WTC11 (cell line): ENCODE measurements at regions not wholly inside any gene's neighbourhood (a gene's known extent, or its start where the extent isn't known, plus 50 kb on each side); places are given as distances from the start of the nearest gene placed in this dataset.

Source experiments
- ATAC-seq: fragments of 200-7000 bp; cut with Tn5 transposase; 2 replicates; pipeline ENCODE4 v1.10.0; 2021; ENCODE audit warnings: mild to moderate bottlenecking, moderate library complexity
- CTCF ChIA-PET: fragments of 300-600 bp; sonication (Branson Sonifier 250); formaldehyde crosslinking; loops from one replicate; lab custom pipeline; 2021; ENCODE audit warnings: antibody characterized with exemption; lab: Charles Lee
- POLR2A ChIA-PET: fragments of 350-600 bp; sonication (Branson Sonifier 250); formaldehyde crosslinking; loops from one replicate; lab custom pipeline; 2021; ENCODE audit warnings: antibody characterized with exemption; lab: Charles Lee
- DNase-seq: peaks from one replicate; pipeline ENCODE4 v3.0.0; 2021; ENCODE audit warnings: low spot score
- H3K27ac Mint-ChIP-seq: 2 replicates; pipeline ENCODE4 v1.8.0; 2021; ENCODE audit warnings: mixed read lengths
- H3K27me3 Mint-ChIP-seq: 2 replicates; pipeline ENCODE4 v1.8.0; 2021; ENCODE audit warnings: low read depth, mild to moderate bottlenecking, moderate library complexity, mixed read lengths
- H3K36me3 Mint-ChIP-seq: 2 replicates; pipeline ENCODE4 v1.8.0; 2021; ENCODE audit warnings: mixed read lengths
- H3K4me1 Mint-ChIP-seq: 2 replicates; pipeline ENCODE4 v1.8.0; 2022; ENCODE audit warnings: mixed read lengths
- H3K4me3 Mint-ChIP-seq: 2 replicates; pipeline ENCODE4 v1.8.0; 2021; ENCODE audit warnings: mild to moderate bottlenecking, moderate library complexity, mixed read lengths
- H3K9me3 Mint-ChIP-seq: 2 replicates; pipeline ENCODE4 v1.8.0; 2021; ENCODE audit warnings: mixed read lengths
- CBFB ChIP-seq: sonication (generic); formaldehyde crosslinking; IDR thresholded peaks from 2 replicates; pipeline ENCODE4 v1.8.1; 2022; ENCODE audit warnings: mild to moderate bottlenecking, low read depth, missing genetic modification reagents
- E2F1 ChIP-seq: sonication (generic); formaldehyde crosslinking; IDR thresholded peaks from 2 replicates; pipeline ENCODE4 v1.8.0; 2022; ENCODE audit warnings: mild to moderate bottlenecking, missing genetic modification reagents
- ELF4 ChIP-seq: sonication (generic); formaldehyde crosslinking; IDR thresholded peaks from 2 replicates; pipeline ENCODE4 v1.8.1; 2022; ENCODE audit warnings: low read depth, mild to moderate bottlenecking, moderate library complexity, missing genetic modification reagents
- EMX1 ChIP-seq: fragments of 250-450 bp; sonication (Bioruptor Pico); IDR thresholded peaks from 2 replicates; pipeline ENCODE4 v1.8.0; 2021; ENCODE audit warnings: mild to moderate bottlenecking
- FOXK1 ChIP-seq: sonication (generic); formaldehyde crosslinking; IDR thresholded peaks from 2 replicates; pipeline ENCODE4 v1.8.0; 2022; ENCODE audit warnings: mild to moderate bottlenecking, moderate library complexity, missing genetic modification reagents
- GTF2I ChIP-seq: fragments of 250-450 bp; sonication (Bioruptor Pico); conservative IDR thresholded peaks from 2 replicates; pipeline ENCODE4 v1.4.0; 2021; ENCODE audit warnings: mild to moderate bottlenecking
- JAZF1 ChIP-seq: fragments of 250-450 bp; sonication (Bioruptor Pico); IDR thresholded peaks from 2 replicates; pipeline ENCODE4 v1.9.0; 2021; ENCODE audit warnings: moderate library complexity, mild to moderate bottlenecking, inconsistent platforms
- JUN ChIP-seq: sonication (generic); formaldehyde crosslinking; IDR thresholded peaks from 2 replicates; pipeline ENCODE4 v1.8.0; 2023; ENCODE audit warnings: mild to moderate bottlenecking, missing genetic modification reagents
- MXD4 ChIP-seq: fragments of 250-450 bp; sonication (Bioruptor Pico); IDR thresholded peaks from 2 replicates; pipeline ENCODE4 v1.8.0; 2021; ENCODE audit warnings: mild to moderate bottlenecking, moderate library complexity, borderline replicate concordance
- NFYB ChIP-seq: sonication (generic); formaldehyde crosslinking; conservative IDR thresholded peaks from 2 replicates; pipeline ENCODE4 v1.8.0; 2022; ENCODE audit warnings: low read depth, missing genetic modification reagents
- NR1H2 ChIP-seq: sonication (generic); formaldehyde crosslinking; IDR thresholded peaks from 2 replicates; pipeline ENCODE4 v1.9.0; 2021; ENCODE audit warnings: mild to moderate bottlenecking, moderate library complexity, missing genetic modification reagents
- NR2C2 ChIP-seq: sonication (generic); formaldehyde crosslinking; IDR thresholded peaks from 2 replicates; pipeline ENCODE4 v1.8.0; 2022; ENCODE audit warnings: mild to moderate bottlenecking, missing genetic modification reagents
- PRDM15 ChIP-seq: sonication (generic); formaldehyde crosslinking; IDR thresholded peaks from 2 replicates; pipeline ENCODE4 v1.8.0; 2022; ENCODE audit warnings: missing genetic modification reagents
- TEAD1 ChIP-seq: sonication (generic); formaldehyde crosslinking; IDR thresholded peaks from 2 replicates; pipeline ENCODE4 v1.8.0; 2022; ENCODE audit warnings: mild to moderate bottlenecking, missing genetic modification reagents
- USF2 ChIP-seq: sonication (generic); formaldehyde crosslinking; IDR thresholded peaks from 2 replicates; pipeline ENCODE4 v1.8.1; 2023; ENCODE audit warnings: mild to moderate bottlenecking, missing genetic modification reagents, moderate library complexity
- ZBTB21 ChIP-seq: sonication (generic); formaldehyde crosslinking; IDR thresholded peaks from 2 replicates; pipeline ENCODE4 v1.8.1; 2023; ENCODE audit warnings: mild to moderate bottlenecking, missing genetic modification reagents, borderline replicate concordance
- ZNF317 ChIP-seq: sonication (generic); formaldehyde crosslinking; IDR thresholded peaks from 2 replicates; pipeline ENCODE4 v1.8.1; 2023; ENCODE audit warnings: low read depth, mild to moderate bottlenecking, moderate library complexity, missing genetic modification reagents, borderline replicate concordance
- TF ChIP-seq, protein P1 (sequence below): sonication (generic); formaldehyde crosslinking; IDR thresholded peaks from 2 replicates; pipeline ENCODE4 v1.8.0; 2023; ENCODE audit warnings: missing genetic modification reagents, mild to moderate bottlenecking, borderline replicate concordance
- TF ChIP-seq, protein P2 (sequence below): sonication (generic); formaldehyde crosslinking; IDR thresholded peaks from 2 replicates; pipeline ENCODE4 v1.8.1; 2022; ENCODE audit warnings: low read depth, mild to moderate bottlenecking, moderate library complexity, missing genetic modification reagents, borderline replicate concordance

GRCh38 chr18:54743605-54743995, 84.7 kb upstream of the RAB27B start:
- Mint-ChIP-seq H3K27me3 (no peaks in the 10 kb centered on the region; the same call in 1 of the 2 replicates), H3K4me3 (no peak overlapping the region), H3K4me1 (no peaks in the 10 kb centered on the region), H3K36me3 (no peaks in the 10 kb centered on the region), H3K9me3 (peaks cover 4% of the 10 kb centered on the region; the same call in 1 of the 2 replicates), H3K27ac (no peak overlapping the region)
- ATAC-seq (no peak), DNase-seq (no peak)
- CTCF ChIA-PET = no interaction called here
- POLR2A ChIA-PET = no interaction called here
- TF ChIP-seq FOXK1 (CRISPR knock-in tag) (no peak), USF2 (no peak), JAZF1 (CRISPR knock-in tag) (no peak), ELF4 (CRISPR knock-in tag) (no peak), E2F1 (no peak), MXD4 (CRISPR knock-in tag) (no peak), NFYB (CRISPR knock-in tag) (no peak), JUN (CRISPR knock-in tag) (no peak), NR1H2 (CRISPR knock-in tag) (no peak), NR2C2 (CRISPR knock-in tag) (no peak), CBFB (CRISPR knock-in tag) (no peak), TEAD1 (CRISPR knock-in tag) (no peak), ZBTB21 (no peak), EMX1 (CRISPR knock-in tag) (no peak), GTF2I (CRISPR knock-in tag) (no peak), ZNF317 (CRISPR knock-in tag) (no peak), PRDM15 (CRISPR knock-in tag) (no peak)
- TF ChIP-seq, protein P1, sequence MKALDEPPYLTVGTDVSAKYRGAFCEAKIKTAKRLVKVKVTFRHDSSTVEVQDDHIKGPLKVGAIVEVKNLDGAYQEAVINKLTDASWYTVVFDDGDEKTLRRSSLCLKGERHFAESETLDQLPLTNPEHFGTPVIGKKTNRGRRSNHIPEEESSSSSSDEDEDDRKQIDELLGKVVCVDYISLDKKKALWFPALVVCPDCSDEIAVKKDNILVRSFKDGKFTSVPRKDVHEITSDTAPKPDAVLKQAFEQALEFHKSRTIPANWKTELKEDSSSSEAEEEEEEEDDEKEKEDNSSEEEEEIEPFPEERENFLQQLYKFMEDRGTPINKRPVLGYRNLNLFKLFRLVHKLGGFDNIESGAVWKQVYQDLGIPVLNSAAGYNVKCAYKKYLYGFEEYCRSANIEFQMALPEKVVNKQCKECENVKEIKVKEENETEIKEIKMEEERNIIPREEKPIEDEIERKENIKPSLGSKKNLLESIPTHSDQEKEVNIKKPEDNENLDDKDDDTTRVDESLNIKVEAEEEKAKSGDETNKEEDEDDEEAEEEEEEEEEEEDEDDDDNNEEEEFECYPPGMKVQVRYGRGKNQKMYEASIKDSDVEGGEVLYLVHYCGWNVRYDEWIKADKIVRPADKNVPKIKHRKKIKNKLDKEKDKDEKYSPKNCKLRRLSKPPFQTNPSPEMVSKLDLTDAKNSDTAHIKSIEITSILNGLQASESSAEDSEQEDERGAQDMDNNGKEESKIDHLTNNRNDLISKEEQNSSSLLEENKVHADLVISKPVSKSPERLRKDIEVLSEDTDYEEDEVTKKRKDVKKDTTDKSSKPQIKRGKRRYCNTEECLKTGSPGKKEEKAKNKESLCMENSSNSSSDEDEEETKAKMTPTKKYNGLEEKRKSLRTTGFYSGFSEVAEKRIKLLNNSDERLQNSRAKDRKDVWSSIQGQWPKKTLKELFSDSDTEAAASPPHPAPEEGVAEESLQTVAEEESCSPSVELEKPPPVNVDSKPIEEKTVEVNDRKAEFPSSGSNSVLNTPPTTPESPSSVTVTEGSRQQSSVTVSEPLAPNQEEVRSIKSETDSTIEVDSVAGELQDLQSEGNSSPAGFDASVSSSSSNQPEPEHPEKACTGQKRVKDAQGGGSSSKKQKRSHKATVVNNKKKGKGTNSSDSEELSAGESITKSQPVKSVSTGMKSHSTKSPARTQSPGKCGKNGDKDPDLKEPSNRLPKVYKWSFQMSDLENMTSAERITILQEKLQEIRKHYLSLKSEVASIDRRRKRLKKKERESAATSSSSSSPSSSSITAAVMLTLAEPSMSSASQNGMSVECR = no peak
- TF ChIP-seq, protein P2, sequence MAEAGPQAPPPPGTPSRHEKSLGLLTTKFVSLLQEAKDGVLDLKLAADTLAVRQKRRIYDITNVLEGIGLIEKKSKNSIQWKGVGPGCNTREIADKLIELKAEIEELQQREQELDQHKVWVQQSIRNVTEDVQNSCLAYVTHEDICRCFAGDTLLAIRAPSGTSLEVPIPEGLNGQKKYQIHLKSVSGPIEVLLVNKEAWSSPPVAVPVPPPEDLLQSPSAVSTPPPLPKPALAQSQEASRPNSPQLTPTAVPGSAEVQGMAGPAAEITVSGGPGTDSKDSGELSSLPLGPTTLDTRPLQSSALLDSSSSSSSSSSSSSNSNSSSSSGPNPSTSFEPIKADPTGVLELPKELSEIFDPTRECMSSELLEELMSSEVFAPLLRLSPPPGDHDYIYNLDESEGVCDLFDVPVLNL = no peak
